AG09309 (cell line): ENCODE measurements at regions not wholly inside any gene's neighbourhood (a gene's known extent, or its start where the extent isn't known, plus 50 kb on each side); places are given as distances from the start of the nearest gene placed in this dataset.

ENCODE experiments used
- DNase-seq: peaks from one replicate; pipeline ENCODE4 v3.0.0-alpha.2; 2010; ENCODE audit warnings: low read depth
- H3K4me3 ChIP-seq: 2 replicates; pipeline ENCODE4 v1.5.1; 2011; ENCODE audit warnings: mild to moderate bottlenecking, low read depth, low read length, moderate library complexity; ENCODE audit not compliant: control insufficient read depth
- CTCF ChIP-seq: IDR thresholded peaks from 2 replicates; pipeline ENCODE4 v1.5.1; 2011; ENCODE audit warnings: mild to moderate bottlenecking, low read depth, low read length, inconsistent platforms; ENCODE audit not compliant: insufficient read depth, control insufficient read depth; ENCODE audit errors: missing control alignments

GRCh38 chr3:5310509-5310908, 123.0 kb downstream of the EDEM1 start:
- DNase-seq = no peak
- no peak overlapping the region for H3K4me3 ChIP-seq
- TF ChIP-seq CTCF = no peak

- DNase-seq = no peak
- H3K4me3 ChIP-seq = no peak overlapping the region
- no peak for TF ChIP-seq CTCF
Measured at GRCh38 chr3:5312290-5312689, 124.8 kb downstream of the EDEM1 start.

GRCh38 chr3:5314897-5315296, 127.4 kb downstream of the EDEM1 start:
- no peak for DNase-seq
- no peak for TF ChIP-seq CTCF
- no peak overlapping the region for H3K4me3 ChIP-seq

- no peak for TF ChIP-seq CTCF
- H3K4me3 ChIP-seq = no peak overlapping the region
- DNase-seq = no peak
Measured at GRCh38 chr3:5317557-5317956, 130.1 kb downstream of the EDEM1 start.

- no peak for TF ChIP-seq CTCF
- no peak overlapping the region for H3K4me3 ChIP-seq
- no peak for DNase-seq
Measured at GRCh38 chr3:5319454-5319853, 131.9 kb downstream of the EDEM1 start.

- TF ChIP-seq CTCF = no peak
- no peak for DNase-seq
- no peak overlapping the region for H3K4me3 ChIP-seq
Measured at GRCh38 chr3:5321666-5322340, 134.3 kb downstream of the EDEM1 start.
